BE2C (cell line): ENCODE measurements at regions not wholly inside any gene's neighbourhood (a gene's known extent, or its start where the extent isn't known, plus 50 kb on each side); places are given as distances from the start of the nearest gene placed in this dataset.
"Not testable (repeated sequence)": the region's sequence is repeated elsewhere in the genome, so short reads cannot be mapped to it uniquely, and the experiment has no call there.

Source experiments
- DNase-seq: peaks from one replicate; pipeline ENCODE4 v3.0.0-alpha.2; 2020
- H3K27me3 ChIP-seq: fragments of 250-450 bp; sonication (Bioruptor Pico); 2 replicates; pipeline ENCODE4 v1.5.1; 2020; ENCODE audit warnings: mild to moderate bottlenecking
- H3K36me3 ChIP-seq: fragments of 250-450 bp; sonication (Bioruptor Pico); 2 replicates; pipeline ENCODE4 v1.5.1; 2020; ENCODE audit warnings: mild to moderate bottlenecking
- H3K4me1 ChIP-seq: fragments of 250-450 bp; sonication (Bioruptor Pico); 2 replicates; pipeline ENCODE4 v1.5.1; 2020
- H3K4me3 ChIP-seq: 2 replicates; pipeline ENCODE4 v1.5.1; 2011; ENCODE audit warnings: low read depth, low read length
- H3K9me3 ChIP-seq: fragments of 250-450 bp; sonication (Bioruptor Pico); 2 replicates; pipeline ENCODE4 v1.5.1; 2020
- TF ChIP-seq, protein P1 (sequence below): IDR thresholded peaks from 2 replicates; pipeline ENCODE4 v1.5.1; 2012; ENCODE audit warnings: mild to moderate bottlenecking, low read depth, low read length

DNA sequence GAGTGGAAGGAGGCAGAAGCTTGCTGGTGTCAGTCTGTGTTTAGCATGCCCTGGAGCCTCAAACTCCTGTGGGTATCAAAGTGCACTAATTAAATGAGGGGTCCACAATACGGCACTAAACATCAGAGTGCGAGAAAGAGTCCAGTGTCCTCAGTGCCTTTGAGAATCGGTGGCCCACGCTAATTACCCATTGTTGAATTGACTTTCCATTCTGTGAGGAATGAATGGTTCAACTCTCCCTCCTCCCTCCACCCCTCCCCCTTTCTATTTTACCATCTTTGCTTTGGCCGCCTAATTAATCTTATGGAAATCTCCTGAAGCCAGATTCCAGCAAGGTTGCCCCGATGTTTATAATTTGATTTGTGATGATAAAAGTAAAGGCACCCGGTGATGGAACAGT, 217.8 kb downstream of the TFEC start:
- no peak for DNase-seq
- Histone ChIP-seq H3K36me3 (no peaks in the 10 kb centered on the region), H3K9me3 (no peaks in the 10 kb centered on the region), H3K4me3 (no peak overlapping the region), H3K4me1 (no peaks in the 10 kb centered on the region), H3K27me3 (no peaks in the 10 kb centered on the region)
- TF ChIP-seq, protein P1, sequence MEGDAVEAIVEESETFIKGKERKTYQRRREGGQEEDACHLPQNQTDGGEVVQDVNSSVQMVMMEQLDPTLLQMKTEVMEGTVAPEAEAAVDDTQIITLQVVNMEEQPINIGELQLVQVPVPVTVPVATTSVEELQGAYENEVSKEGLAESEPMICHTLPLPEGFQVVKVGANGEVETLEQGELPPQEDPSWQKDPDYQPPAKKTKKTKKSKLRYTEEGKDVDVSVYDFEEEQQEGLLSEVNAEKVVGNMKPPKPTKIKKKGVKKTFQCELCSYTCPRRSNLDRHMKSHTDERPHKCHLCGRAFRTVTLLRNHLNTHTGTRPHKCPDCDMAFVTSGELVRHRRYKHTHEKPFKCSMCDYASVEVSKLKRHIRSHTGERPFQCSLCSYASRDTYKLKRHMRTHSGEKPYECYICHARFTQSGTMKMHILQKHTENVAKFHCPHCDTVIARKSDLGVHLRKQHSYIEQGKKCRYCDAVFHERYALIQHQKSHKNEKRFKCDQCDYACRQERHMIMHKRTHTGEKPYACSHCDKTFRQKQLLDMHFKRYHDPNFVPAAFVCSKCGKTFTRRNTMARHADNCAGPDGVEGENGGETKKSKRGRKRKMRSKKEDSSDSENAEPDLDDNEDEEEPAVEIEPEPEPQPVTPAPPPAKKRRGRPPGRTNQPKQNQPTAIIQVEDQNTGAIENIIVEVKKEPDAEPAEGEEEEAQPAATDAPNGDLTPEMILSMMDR: no peak

DNA sequence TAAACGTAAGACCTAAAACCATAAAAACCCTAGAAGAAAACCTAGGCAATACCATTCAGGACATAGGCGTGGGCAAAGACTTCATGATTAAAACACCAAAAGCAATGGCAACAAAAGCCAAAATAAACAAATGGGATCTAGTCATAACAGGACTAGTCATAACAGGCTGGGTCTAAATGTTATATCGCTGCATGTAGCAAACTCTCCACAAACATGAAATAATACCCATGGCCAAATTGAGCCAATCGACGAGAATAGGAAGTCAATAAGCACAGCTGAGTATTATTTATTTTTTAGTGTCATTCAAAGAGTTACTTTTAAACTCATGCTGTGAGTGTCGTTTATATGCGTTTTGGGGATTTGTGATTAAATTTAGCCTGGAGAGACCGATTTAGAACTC, 225.1 kb downstream of the TFEC start:
- no peak overlapping the region for H3K4me3 ChIP-seq
- H3K4me1 ChIP-seq: no peaks in the 10 kb centered on the region
- H3K36me3 ChIP-seq: no peaks in the 10 kb centered on the region
- DNase-seq: no peak
- no peaks in the 10 kb centered on the region for H3K27me3 ChIP-seq
- H3K9me3 ChIP-seq: no peaks in the 10 kb centered on the region
- TF ChIP-seq, protein P1: no peak

DNA sequence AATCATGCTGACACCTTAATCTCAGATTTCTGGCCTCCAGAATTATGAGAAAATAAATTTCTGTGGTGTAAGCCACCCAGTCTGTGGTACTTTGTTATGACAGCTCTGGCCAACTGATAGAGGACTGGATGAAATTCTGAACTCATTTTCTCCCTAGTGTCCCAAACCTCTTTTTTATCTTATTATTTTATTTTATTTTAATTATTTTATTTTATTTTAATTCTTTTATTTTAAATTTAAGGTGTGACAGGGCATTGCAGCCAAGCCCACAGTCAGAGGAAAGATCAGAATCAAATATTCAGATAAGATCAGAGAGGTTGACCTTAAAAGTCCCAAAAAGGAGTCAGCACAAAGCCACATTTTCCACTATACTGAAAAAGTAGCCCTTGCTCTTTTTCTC, 228.1 kb downstream of the TFEC start:
- no peaks in the 10 kb centered on the region for H3K36me3 ChIP-seq
- no peaks in the 10 kb centered on the region for H3K27me3 ChIP-seq
- H3K4me1 ChIP-seq: no peaks in the 10 kb centered on the region
- H3K4me3 ChIP-seq: no peak overlapping the region
- DNase-seq: no peak
- TF ChIP-seq, protein P1: no peak
- H3K9me3 ChIP-seq: no peaks in the 10 kb centered on the region

DNA sequence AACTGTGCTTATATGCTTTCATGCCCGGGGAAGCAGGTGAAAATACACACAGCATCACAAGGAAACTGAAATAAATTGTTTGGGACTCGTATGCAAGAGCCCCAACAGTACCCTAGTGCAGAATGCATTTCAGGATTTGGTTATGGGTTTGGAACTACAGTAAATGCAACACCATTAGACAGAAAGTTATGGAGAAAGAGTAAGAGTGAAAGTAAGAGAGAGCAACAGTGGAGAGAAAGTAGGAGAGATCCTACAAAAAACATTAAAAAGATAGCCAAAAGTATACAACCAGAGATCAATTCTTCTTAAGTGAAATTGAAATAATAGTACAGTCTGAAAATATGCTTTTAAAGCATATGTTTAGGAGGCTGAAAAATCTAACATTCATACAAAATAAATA, 231.1 kb downstream of the TFEC start:
- H3K27me3 ChIP-seq: no peaks in the 10 kb centered on the region
- no peaks in the 10 kb centered on the region for H3K9me3 ChIP-seq
- H3K4me1 ChIP-seq: no peaks in the 10 kb centered on the region
- no peak for DNase-seq
- TF ChIP-seq, protein P1: no peak
- H3K4me3 ChIP-seq: no peak overlapping the region
- no peaks in the 10 kb centered on the region for H3K36me3 ChIP-seq

DNA sequence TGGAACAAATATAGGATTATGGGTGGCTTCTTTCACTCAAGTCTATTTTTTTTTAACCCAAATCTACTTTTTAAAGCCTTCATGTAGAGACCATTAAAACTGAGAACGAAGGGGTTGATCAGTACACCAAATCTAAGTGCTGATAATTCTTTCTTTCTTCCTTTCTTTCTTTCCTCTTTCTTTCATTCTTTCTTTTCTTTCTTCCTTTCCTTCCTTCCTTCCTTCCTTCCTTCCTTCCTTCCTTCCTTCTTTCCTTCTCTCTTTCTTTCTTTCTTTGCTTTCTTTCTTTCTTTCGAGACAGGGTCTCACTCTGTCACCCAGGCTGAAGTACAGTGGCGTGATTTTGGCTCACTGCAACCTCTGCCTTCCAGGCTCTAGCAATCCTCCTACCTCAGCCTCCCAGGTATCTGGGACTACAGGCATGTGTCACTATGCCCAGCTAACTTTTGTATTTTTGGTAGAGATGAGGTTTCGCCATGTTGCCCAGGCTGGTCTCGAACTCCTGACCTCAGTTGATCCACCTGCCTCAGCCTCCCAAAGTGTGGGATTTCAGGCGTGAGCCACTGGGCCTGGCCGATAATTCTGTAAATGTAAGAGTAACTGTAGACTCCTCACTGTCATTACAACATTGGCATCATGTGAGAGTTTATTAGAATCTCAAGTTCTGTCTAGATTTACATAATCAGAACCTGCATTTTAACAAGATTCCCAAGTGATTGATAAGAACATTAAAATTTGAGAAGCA, 236.4 kb downstream of the TFEC start:
- H3K4me1 ChIP-seq: no peaks in the 10 kb centered on the region
- TF ChIP-seq, protein P1: no peak
- no peaks in the 10 kb centered on the region for H3K36me3 ChIP-seq
- no peaks in the 10 kb centered on the region for H3K9me3 ChIP-seq
- no peak overlapping the region for H3K4me3 ChIP-seq
- H3K27me3 ChIP-seq: no peaks in the 10 kb centered on the region
- no peak for DNase-seq

DNA sequence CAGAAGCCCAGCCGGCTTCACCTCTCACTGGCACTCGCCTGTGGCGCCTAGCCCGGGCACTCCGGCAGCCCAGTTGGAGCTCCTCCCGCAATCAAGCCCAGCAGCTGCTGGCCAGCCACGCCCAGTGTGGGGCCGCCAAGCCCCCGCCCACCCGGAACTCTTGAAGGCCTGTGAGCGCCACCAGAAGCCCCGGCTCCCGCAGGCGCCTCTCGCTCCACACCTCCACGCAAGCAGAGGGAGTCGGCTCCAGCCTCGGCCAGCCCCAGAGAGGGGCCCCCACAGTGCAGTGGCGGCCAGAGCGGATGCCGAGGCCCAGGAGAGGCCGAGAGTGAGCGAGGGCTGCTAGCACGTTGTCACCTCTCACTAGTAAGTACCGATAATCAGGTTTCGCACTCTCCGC, 240.7 kb downstream of the TFEC start:
- Histone ChIP-seq H3K4me3 (no peak overlapping the region), H3K36me3 (no peaks in the 10 kb centered on the region), H3K9me3 (no peaks in the 10 kb centered on the region), H3K4me1 (no peaks in the 10 kb centered on the region), H3K27me3 (no peaks in the 10 kb centered on the region)
- DNase-seq: no peak
- TF ChIP-seq, protein P1: no peak

DNA sequence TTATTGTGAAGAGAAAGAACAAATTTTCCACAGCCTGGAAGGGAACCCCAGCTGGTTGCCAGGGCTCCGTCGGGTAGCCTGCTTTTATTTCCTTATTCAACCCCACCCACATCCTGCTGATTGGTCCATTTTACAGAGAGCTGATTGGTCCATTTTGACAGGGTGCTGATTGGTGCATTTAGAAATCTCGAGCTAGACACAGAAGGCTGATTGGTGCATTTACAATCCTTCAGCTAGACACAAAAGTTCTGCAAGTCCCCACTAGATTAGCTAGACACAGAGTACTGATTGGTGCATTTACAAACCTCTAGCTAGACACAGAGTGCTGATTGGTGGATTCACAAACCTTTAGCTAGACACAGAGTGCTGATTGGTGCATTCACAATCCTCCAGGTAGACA, 241.1 kb downstream of the TFEC start:
- DNase-seq, H3K27me3 ChIP-seq, H3K4me3 ChIP-seq, H3K36me3 ChIP-seq, H3K9me3 ChIP-seq, H3K4me1 ChIP-seq: not testable (repeated sequence)
